WTC11 (cell line): ENCODE measurements at regions not wholly inside any gene's neighbourhood (a gene's known extent, or its start where the extent isn't known, plus 50 kb on each side); places are given as distances from the start of the nearest gene placed in this dataset.

ENCODE experiments used
- ATF3 ChIP-seq: sonication (generic); formaldehyde crosslinking; conservative IDR thresholded peaks from 2 replicates; pipeline ENCODE4 v1.8.1; 2022; ENCODE audit warnings: mild to moderate bottlenecking, missing genetic modification reagents
- CREB1 ChIP-seq: sonication (generic); formaldehyde crosslinking; IDR thresholded peaks from 2 replicates; pipeline ENCODE4 v1.8.0; 2023; ENCODE audit warnings: mild to moderate bottlenecking, missing genetic modification reagents
- CTCF ChIP-seq: fragments of 200-600 bp; IDR thresholded peaks from 2 replicates; pipeline ENCODE4 v1.8.0; 2022; ENCODE audit warnings: antibody characterized with exemption
- FOXJ3 ChIP-seq: sonication (generic); formaldehyde crosslinking; IDR thresholded peaks from 2 replicates; pipeline ENCODE4 v1.9.0; 2021; ENCODE audit warnings: missing genetic modification reagents, mild to moderate bottlenecking, borderline replicate concordance
- JAZF1 ChIP-seq: fragments of 250-450 bp; sonication (Bioruptor Pico); IDR thresholded peaks from 2 replicates; pipeline ENCODE4 v1.9.0; 2021; ENCODE audit warnings: moderate library complexity, mild to moderate bottlenecking, inconsistent platforms
- SMAD3 ChIP-seq: sonication (generic); formaldehyde crosslinking; IDR thresholded peaks from 2 replicates; pipeline ENCODE4 v1.8.0; 2022; ENCODE audit warnings: missing genetic modification reagents, mild to moderate bottlenecking, borderline replicate concordance
- ZBTB21 ChIP-seq: sonication (generic); formaldehyde crosslinking; IDR thresholded peaks from 2 replicates; pipeline ENCODE4 v1.8.1; 2023; ENCODE audit warnings: mild to moderate bottlenecking, missing genetic modification reagents, borderline replicate concordance
- ZNF512 ChIP-seq: sonication (generic); formaldehyde crosslinking; IDR thresholded peaks from 2 replicates; pipeline ENCODE4 v1.8.1; 2022; ENCODE audit warnings: missing genetic modification reagents, borderline replicate concordance
- ZSCAN18 ChIP-seq: fragments of 250-450 bp; sonication (Bioruptor Pico); IDR thresholded peaks from 2 replicates; pipeline ENCODE4 v2.1.2; 2022; ENCODE audit warnings: mild to moderate bottlenecking, moderate library complexity

- TF ChIP-seq CTCF (no peak), FOXJ3 (CRISPR knock-in tag) (no peak), ZSCAN18 (CRISPR knock-in tag) (no peak), SMAD3 (no peak), JAZF1 (no peak), ATF3 (CRISPR knock-in tag) (no peak), ZNF512 (CRISPR knock-in tag) (no peak), ZBTB21 (CRISPR knock-in tag) (no peak), CREB1 (CRISPR knock-in tag) (no peak)
These were observed 936.9 kb downstream of the EFNB2 start for GRCh38 chr13:105598529-105598928.
